HFFc6 (cell line): ENCODE measurements at regions not wholly inside any gene's neighbourhood (a gene's known extent, or its start where the extent isn't known, plus 50 kb on each side); places are given as distances from the start of the nearest gene placed in this dataset.

ENCODE experiments used
- DNase-seq: peaks from one replicate; pipeline ENCODE4 v3.0.0-alpha.2; 2018
- H3K27ac Mint-ChIP-seq: 2 replicates; pipeline ENCODE4 v1.8.0; 2020; ENCODE audit warnings: mild to moderate bottlenecking, mixed read lengths
- H3K27me3 Mint-ChIP-seq: 2 replicates; pipeline ENCODE4 v1.8.0; 2021; ENCODE audit warnings: mild to moderate bottlenecking, moderate library complexity, mixed read lengths; ENCODE audit not compliant: insufficient read depth
- H3K36me3 Mint-ChIP-seq: 2 replicates; pipeline ENCODE4 v1.8.0; 2021; ENCODE audit warnings: low read depth, mixed read lengths
- H3K4me1 Mint-ChIP-seq: 2 replicates; pipeline ENCODE4 v1.8.0; 2020; ENCODE audit warnings: low read depth, mixed read lengths
- H3K4me3 Mint-ChIP-seq: 2 replicates; pipeline ENCODE4 v1.8.0; 2020; ENCODE audit warnings: mild to moderate bottlenecking, moderate library complexity, mixed read lengths
- H3K9me3 Mint-ChIP-seq: 2 replicates; pipeline ENCODE4 v1.8.0; 2020; ENCODE audit warnings: mild to moderate bottlenecking, mixed read lengths
- TF ChIP-seq, protein P1 (sequence below): fragments of 200-600 bp; sonication (generic); IDR thresholded peaks from 2 replicates; pipeline ENCODE4 v1.5.0; 2021; ENCODE audit warnings: antibody characterized with exemption, mild to moderate bottlenecking

- H3K4me1 Mint-ChIP-seq, result no peaks in the 10 kb centered on the region
- H3K36me3 Mint-ChIP-seq, result no peaks in the 10 kb centered on the region
- TF ChIP-seq, protein P1, sequence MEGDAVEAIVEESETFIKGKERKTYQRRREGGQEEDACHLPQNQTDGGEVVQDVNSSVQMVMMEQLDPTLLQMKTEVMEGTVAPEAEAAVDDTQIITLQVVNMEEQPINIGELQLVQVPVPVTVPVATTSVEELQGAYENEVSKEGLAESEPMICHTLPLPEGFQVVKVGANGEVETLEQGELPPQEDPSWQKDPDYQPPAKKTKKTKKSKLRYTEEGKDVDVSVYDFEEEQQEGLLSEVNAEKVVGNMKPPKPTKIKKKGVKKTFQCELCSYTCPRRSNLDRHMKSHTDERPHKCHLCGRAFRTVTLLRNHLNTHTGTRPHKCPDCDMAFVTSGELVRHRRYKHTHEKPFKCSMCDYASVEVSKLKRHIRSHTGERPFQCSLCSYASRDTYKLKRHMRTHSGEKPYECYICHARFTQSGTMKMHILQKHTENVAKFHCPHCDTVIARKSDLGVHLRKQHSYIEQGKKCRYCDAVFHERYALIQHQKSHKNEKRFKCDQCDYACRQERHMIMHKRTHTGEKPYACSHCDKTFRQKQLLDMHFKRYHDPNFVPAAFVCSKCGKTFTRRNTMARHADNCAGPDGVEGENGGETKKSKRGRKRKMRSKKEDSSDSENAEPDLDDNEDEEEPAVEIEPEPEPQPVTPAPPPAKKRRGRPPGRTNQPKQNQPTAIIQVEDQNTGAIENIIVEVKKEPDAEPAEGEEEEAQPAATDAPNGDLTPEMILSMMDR, result no peak
- peaks cover 25% of the 10 kb centered on the region for H3K9me3 Mint-ChIP-seq
- H3K27ac Mint-ChIP-seq, result no peak overlapping the region
- H3K27me3 Mint-ChIP-seq, result no peaks in the 10 kb centered on the region
- no peak for DNase-seq
- H3K4me3 Mint-ChIP-seq, result no peak overlapping the region
Observed at GRCh38 chr7:125663961-125664360, 734.3 kb upstream of the POT1 start.

DNA sequence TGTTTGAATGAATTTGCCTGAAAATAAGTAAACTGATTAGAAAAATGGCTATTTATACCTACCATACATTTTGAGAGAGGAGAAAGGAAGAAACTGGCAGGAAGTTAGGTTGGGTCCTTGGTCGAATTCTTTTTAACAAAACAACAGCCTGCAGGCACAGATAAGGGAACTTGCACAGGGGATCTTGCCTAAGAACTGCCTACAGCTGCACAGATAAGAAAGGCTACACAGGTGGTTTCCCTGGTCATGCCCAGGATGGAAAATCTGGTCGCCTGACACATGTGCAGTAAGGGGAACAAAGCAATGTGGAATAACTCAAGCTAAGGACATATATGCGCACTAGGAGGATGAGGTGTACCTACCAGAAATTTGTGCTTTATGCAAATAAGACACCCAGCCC, 732.1 kb upstream of the POT1 start:
- Mint-ChIP-seq H3K9me3 (peaks cover 36% of the 10 kb centered on the region), H3K27ac (no peak overlapping the region), H3K4me1 (no peaks in the 10 kb centered on the region), H3K36me3 (no peaks in the 10 kb centered on the region), H3K4me3 (no peak overlapping the region), H3K27me3 (no peaks in the 10 kb centered on the region; the same call in 1 of the 2 replicates)
- no peak for DNase-seq
- TF ChIP-seq, protein P1, result no peak

GRCh38 chr7:125661006-125661405, 731.4 kb upstream of the POT1 start:
- Mint-ChIP-seq H3K4me3 (no peak overlapping the region), H3K27me3 (no peaks in the 10 kb centered on the region; the same call in 1 of the 2 replicates), H3K4me1 (no peaks in the 10 kb centered on the region), H3K27ac (no peak overlapping the region), H3K36me3 (no peaks in the 10 kb centered on the region), H3K9me3 (peaks cover 36% of the 10 kb centered on the region)
- TF ChIP-seq, protein P1, result no peak
- DNase-seq, result no peak

DNA sequence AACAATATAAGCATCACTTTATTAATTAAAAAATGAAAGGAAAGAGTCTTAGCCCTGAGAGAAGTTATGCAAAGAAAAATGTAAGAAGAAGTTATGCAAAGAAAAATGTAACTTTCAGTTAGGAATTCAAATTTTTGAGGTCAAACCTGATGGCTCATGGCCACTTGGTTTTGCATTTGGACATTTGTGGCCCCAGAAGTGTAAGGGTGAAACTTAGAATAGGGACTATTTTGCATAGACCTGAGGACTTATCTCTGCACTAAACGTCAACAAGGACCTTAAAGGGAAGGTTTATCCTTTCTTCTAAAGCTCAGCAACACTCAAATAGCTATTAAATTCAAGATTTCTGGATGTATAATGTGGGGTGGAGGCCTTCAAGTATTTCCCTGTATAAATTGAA, 724.5 kb upstream of the POT1 start:
- DNase-seq, result no peak
- no peaks in the 10 kb centered on the region for H3K36me3 Mint-ChIP-seq
- H3K27ac Mint-ChIP-seq, result no peak overlapping the region
- no peak overlapping the region for H3K4me3 Mint-ChIP-seq
- H3K9me3 Mint-ChIP-seq, result peaks cover 48% of the 10 kb centered on the region
- TF ChIP-seq, protein P1, result no peak
- H3K4me1 Mint-ChIP-seq, result no peaks in the 10 kb centered on the region
- no peaks in the 10 kb centered on the region; the same call in 1 of the 2 replicates for H3K27me3 Mint-ChIP-seq

DNA sequence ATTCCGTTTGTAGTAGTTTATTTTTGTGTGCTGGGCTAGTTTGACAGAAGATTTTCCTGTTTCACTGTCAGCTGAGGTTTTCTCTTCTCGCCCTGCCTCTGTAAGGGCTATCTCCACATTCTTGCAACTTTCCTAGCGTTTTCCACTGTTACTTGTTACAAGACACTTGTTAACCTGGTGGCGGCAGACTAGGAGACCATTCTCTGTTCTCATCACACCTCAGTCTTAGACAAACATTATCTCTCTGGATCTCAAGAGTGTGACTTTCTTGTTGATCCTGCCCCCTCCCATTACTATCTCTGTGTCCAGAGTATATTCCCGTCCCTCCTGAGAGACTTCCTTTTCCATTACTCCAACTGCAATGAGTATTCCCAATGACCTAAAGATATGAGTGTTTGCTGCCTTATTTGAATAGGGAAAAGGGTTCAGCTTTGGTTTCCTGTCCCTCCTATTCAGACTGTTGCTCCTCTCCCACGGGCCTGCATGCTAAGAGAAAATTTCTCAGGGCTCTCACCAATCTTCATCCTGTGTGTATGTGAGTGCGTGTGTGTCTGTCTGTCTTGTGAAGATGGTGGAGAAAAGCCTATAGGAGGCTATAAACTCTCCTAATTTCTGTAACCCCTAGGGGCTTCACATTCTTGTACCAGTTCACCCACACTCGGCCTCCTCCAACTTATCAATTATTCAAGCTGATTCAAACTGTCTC, 722.4 kb upstream of the POT1 start:
- TF ChIP-seq, protein P1, result no peak
- no peaks in the 10 kb centered on the region for H3K36me3 Mint-ChIP-seq
- H3K4me1 Mint-ChIP-seq, result no peaks in the 10 kb centered on the region
- no peak overlapping the region for H3K4me3 Mint-ChIP-seq
- peaks cover 47% of the 10 kb centered on the region for H3K9me3 Mint-ChIP-seq
- no peak overlapping the region for H3K27ac Mint-ChIP-seq
- no peak for DNase-seq
- H3K27me3 Mint-ChIP-seq, result no peaks in the 10 kb centered on the region
